Esophagus squamous epithelium (tissue), 5 donors: ENCODE measurements at regions not wholly inside any gene's neighbourhood (a gene's known extent, or its start where the extent isn't known, plus 50 kb on each side); places are given as distances from the start of the nearest gene placed in this dataset.
"Not testable (repeated sequence)": the region's sequence is repeated elsewhere in the genome, so short reads cannot be mapped to it uniquely, and the experiment has no call there.

Source experiments
- DNase-seq: peaks from one replicate; lab custom pipeline; 2025; lab: John Stamatoyannopoulos, UW
- H3K27ac ChIP-seq, 4 donors: fragments of 200-600 bp; sonication (generic); one replicate each; pipeline ENCODE4 v1.5.1; 2016 to 2019; ENCODE audit warnings: mild to moderate bottlenecking in 1 of 4
- H3K27me3 ChIP-seq, 4 donors: fragments of 200-600 bp; sonication (generic); 1 replicate in 3 of 4; 2 replicates in 1 of 4; pipeline versions ENCODE4 v1.5.1 to v1.6.0; 2017 to 2021; ENCODE audit warnings: antibody characterized with exemption in 1 of 4
- H3K36me3 ChIP-seq, 3 donors: fragments of 200-600 bp; sonication (generic); one replicate each; pipeline ENCODE4 v1.5.1; 2016 to 2019
- H3K4me1 ChIP-seq, 3 donors: fragments of 200-600 bp; sonication (generic); one replicate each; pipeline ENCODE4 v1.5.1; 2017 to 2019
- H3K4me3 ChIP-seq, 4 donors: fragments of 200-600 bp; sonication (generic); 1 replicate in 3 of 4; 2 replicates in 1 of 4; pipeline ENCODE4 v1.5.1; 2016 to 2019; ENCODE audit warnings: mild to moderate bottlenecking in 2 of 4, moderate library complexity in 1 of 4
- H3K9me3 ChIP-seq, 3 donors: fragments of 200-600 bp; sonication (generic); one replicate each; pipeline ENCODE4 v1.5.1; 2016 to 2019
- POLR2A ChIP-seq, 4 donors: fragments of 450-650 bp; IDR thresholded peaks; one replicate each; pipeline ENCODE4 v1.6.1; 2017; ENCODE audit warnings: antibody characterized with exemption in 4 of 4, mild to moderate bottlenecking in 4 of 4, moderate library complexity in 3 of 4
- WGBS, 2 donors: methylation state at CpG; one replicate each; pipeline ENCODE4 v1.1.5; 2018; 5-methylcytosine and 5-hydroxymethylcytosine counted together
- intact Hi-C: fragments of 100-400 bp; cut with DNase I; formaldehyde crosslinking; loops from one replicate; pipeline ENCODE4 v1.15.0; 2022
- TF ChIP-seq, protein P1 (sequence below), 6 experiments: fragments of 450-650 bp in 4 of 6; fragments of 200-600 bp in 2 of 6; sonication (generic) in 2 of 6; IDR thresholded peaks; one replicate each; pipeline ENCODE4 v1.5.1; 2016 to 2019; ENCODE audit warnings: antibody characterized with exemption in 6 of 6, mild to moderate bottlenecking in 4 of 6, moderate library complexity in 4 of 6
- donor health status: DM: yes; HTN: yes; CAD: no.

DNA sequence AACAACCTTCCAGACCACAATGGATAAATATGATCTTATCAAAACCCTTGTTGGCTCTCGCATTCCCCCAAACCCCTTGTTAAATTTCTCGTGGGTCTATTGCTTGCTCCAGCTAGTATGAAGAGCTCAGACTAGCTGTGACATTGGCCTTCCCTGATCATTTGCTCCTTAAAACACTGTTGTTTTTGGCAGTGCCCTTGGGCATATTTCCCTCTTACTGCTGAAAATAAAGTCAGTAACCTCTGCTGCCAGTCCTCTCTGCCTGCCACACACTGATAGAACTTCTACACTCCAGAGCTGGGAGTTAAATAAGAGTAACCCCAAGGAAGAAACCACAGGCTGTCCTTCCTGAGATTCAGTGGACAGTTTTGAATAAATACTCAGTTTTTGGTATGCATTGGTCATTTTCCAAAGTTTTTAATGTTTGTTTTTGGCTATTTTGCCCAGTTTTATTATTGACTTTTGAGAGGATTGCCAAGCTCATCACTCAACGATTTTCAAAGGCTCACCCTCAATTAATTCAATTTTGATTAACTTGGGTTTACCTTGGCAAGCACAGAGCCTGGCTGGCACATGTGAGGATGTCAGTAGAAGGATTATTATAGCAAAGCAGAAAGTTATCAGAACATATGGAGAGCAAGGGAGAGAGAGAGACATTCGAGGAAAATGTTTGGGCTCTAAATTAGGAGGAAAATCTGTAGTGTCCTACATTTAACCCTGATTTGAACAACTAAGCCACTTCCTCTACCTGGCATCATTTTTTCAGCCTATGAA lies 84.3 kb upstream of the SYN3 start:
- DNase-seq: no peak
- no peaks in the 10 kb centered on the region for H3K4me1 ChIP-seq
- no peaks in the 10 kb centered on the region for H3K36me3 ChIP-seq
- H3K27ac ChIP-seq: no peak overlapping the region
- intact Hi-C loops: no loop called here
- TF ChIP-seq, protein P1, sequence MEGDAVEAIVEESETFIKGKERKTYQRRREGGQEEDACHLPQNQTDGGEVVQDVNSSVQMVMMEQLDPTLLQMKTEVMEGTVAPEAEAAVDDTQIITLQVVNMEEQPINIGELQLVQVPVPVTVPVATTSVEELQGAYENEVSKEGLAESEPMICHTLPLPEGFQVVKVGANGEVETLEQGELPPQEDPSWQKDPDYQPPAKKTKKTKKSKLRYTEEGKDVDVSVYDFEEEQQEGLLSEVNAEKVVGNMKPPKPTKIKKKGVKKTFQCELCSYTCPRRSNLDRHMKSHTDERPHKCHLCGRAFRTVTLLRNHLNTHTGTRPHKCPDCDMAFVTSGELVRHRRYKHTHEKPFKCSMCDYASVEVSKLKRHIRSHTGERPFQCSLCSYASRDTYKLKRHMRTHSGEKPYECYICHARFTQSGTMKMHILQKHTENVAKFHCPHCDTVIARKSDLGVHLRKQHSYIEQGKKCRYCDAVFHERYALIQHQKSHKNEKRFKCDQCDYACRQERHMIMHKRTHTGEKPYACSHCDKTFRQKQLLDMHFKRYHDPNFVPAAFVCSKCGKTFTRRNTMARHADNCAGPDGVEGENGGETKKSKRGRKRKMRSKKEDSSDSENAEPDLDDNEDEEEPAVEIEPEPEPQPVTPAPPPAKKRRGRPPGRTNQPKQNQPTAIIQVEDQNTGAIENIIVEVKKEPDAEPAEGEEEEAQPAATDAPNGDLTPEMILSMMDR (IDR thresholded peaks at IDR 0.05): no peak
- TF ChIP-seq POLR2A (IDR thresholded peaks at IDR 0.05): no peak
- H3K9me3 ChIP-seq: no peaks in the 10 kb centered on the region
- H3K27me3 ChIP-seq: no peaks in the 10 kb centered on the region
- 7 to 22% methylated on average over 4 of the region's 4 CpGs for WGBS, 2 donors
- no peak overlapping the region for H3K4me3 ChIP-seq

DNA sequence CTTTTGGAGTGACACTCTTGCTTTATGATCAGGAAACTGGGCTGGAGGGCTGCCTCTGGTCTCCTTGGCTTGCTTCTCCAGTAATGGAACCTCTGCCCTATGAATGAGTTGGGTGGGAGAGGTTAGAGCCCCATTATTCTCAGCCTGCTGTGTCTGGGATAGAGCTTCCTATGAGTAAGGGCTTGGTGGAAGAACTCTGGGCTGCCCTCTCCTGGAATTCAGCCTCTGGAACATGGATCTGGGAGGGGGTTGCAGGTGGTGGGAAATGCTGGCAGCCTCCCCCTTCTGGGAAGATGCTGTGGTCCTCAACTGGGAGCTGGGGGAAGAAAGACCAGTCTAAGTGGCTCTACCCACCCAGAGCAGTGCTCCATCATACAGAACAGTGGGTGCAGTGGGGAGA lies 81.8 kb upstream of the SYN3 start:
- intact Hi-C loops: no loop called here
- DNase-seq: no peak
- Histone ChIP-seq H3K27me3 (no peaks in the 10 kb centered on the region), H3K4me3 (no peak overlapping the region), H3K9me3 (no peaks in the 10 kb centered on the region), H3K4me1 (no peaks in the 10 kb centered on the region), H3K27ac (no peak overlapping the region), H3K36me3 (no peaks in the 10 kb centered on the region)
- TF ChIP-seq POLR2A (IDR thresholded peaks at IDR 0.05): no peak
- TF ChIP-seq, protein P1 (IDR thresholded peaks at IDR 0.05): no peak

- H3K27ac ChIP-seq, H3K9me3 ChIP-seq, DNase-seq, H3K4me3 ChIP-seq, H3K36me3 ChIP-seq, intact Hi-C loops, H3K27me3 ChIP-seq, H3K4me1 ChIP-seq: not testable (repeated sequence)
- 59 to 85% methylated on average over 3 to 4 of the region's 5 CpGs for WGBS, 2 donors
These were observed 80.2 kb upstream of the SYN3 start for GRCh38 chr22:33138333-33138732.

DNA sequence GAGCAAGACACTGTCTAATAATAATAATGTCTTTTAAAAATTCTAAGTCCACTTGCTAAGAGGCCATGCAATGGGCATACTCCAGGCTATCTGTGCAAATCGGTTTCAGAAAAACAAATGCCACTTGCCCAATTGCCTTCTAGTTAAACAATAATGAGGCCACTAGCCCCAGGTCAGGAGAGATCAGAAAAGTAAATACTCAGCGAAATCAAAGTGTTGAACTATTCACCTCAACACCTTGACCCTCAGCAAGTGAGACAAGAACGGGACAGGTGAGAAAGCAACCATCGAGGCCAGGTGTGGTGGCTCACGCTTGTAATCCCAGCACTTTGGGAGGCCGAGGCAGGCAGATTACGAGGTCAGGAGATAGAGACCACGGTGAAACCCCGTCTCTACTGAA lies 72.3 kb upstream of the SYN3 start:
- TF ChIP-seq, protein P1 (IDR thresholded peaks at IDR 0.05): no peak
- TF ChIP-seq POLR2A (IDR thresholded peaks at IDR 0.05): no peak
- Histone ChIP-seq H3K4me1 (no peaks in the 10 kb centered on the region), H3K9me3 (no peaks in the 10 kb centered on the region), H3K36me3 (no peaks in the 10 kb centered on the region), H3K4me3 (no peak overlapping the region), H3K27ac (no peak overlapping the region), H3K27me3 (peaks cover 0 to 7% (median 0%) of the 10 kb centered on the region in 4 donors)
- WGBS, 2 donors: 73 to 75% methylated on average over 8 to 9 of the region's 9 CpGs
- intact Hi-C loops: no loop called here
- DNase-seq: no peak

DNA sequence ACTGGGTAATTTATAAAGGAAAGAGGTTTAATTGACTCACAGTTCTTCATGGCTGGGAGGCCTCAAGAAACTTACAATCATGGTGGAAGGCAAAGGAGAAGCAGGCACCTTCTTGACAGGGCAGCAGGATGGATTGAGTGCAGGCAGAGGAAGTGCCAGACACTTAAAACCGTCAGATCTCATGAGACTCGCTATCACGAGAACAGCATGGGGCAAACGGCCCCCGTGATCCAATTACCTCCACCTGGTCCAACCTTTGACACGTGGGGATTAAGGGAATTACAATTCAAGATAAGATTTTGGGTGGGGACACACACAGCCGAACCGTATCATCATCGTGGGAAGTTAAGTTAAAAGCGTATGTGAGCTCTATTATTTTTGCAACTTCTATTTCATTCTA lies 71.4 kb upstream of the SYN3 start:
- Histone ChIP-seq H3K36me3 (no peaks in the 10 kb centered on the region), H3K27ac (no peak overlapping the region), H3K4me3 (no peak overlapping the region), H3K27me3 (peaks cover 0 to 7% (median 0%) of the 10 kb centered on the region in 4 donors), H3K9me3 (no peaks in the 10 kb centered on the region), H3K4me1 (no peaks in the 10 kb centered on the region)
- intact Hi-C loops: no loop called here
- 48 to 50% methylated on average over 10 of the region's 10 CpGs for WGBS, 2 donors
- TF ChIP-seq, protein P1 (IDR thresholded peaks at IDR 0.05): no peak
- no peak for TF ChIP-seq POLR2A (IDR thresholded peaks at IDR 0.05)
- no peak for DNase-seq
